Activated CD8-positive, alpha-beta memory T cell treated with anti-CD3 and anti-CD28 coated beads, Interleukin-2, amount 50 U/mL, for 1 hour (primary cell): ENCODE measurements at regions not wholly inside any gene's neighbourhood (a gene's known extent, or its start where the extent isn't known, plus 50 kb on each side); places are given as distances from the start of the nearest gene placed in this dataset.
"Not testable (repeated sequence)": the region's sequence is repeated elsewhere in the genome, so short reads cannot be mapped to it uniquely, and the experiment has no call there.

ENCODE experiments used
- DNase-seq: peaks from one replicate; pipeline ENCODE4 v3.0.0-alpha.2; 2020; ENCODE audit errors: extremely low read depth

DNA sequence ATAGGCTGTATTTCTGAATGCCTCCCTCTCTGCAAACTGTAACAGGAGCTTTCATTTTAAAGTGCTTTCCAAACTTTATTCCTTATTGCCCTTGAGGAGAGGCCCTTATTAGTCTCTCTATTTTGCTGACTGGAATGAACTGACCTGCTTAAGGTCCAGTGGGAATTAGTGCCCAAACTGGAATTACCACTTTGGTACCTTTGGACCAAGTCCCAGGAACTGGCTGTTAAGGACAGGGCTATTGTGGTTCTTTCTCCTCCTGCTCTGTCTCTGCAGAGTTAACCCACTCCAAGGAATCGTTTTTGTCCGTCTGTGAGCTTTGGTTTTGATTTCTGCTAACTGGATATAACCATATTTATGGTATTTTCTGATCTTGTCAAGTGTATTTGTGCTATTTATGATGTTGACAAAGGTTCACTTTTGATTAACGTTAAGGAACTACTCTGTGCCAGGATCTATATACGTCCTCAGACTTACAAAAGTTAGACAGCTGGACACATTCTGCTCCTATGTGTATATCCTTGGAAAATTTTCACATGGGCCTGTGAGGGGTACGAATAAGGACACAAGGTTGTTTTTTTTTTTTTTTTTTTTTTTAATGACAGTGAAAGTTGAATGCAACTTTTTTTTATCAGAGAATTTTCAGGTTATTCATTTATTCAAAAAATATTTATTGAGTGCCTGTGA, 189.1 kb upstream of the ANKRD55 start:
- no peak for DNase-seq

DNA sequence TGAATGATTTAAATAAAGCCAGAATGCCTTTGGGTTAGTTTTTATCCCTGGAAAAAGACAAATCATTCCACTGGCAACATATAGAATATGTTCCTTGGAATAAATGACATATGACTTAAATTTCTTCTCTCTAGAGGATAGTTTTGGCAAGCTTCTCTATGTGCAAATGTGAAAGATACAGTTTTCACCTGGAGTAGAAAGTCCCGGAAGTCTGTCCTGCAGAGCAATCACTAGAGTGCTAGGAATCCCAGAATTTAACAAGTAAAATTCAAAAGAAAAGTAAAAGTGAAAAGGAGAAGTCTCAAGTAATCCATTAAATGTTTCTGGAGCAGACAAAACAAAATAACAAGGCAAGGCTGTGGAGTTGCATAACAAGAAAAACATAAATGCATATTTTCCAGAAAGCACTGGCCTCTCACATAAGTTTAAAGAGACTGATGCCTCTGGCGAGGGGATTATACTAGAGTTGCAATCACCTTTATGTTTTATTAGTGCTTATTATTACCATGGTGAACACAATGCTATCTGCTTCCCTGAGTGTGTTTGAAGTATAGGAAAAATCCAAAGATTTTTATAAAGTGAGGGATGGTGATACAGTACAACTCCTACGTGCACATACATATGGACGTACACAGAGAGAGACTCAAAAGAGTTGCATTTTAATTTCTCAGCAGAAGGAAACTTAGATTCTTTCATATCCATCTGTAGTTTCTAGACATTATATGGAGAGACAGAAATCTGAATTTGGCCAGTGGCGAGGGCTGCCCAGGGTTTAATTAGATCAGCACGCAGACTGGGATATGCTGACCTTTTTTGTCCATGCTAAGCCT, 188.3 kb upstream of the ANKRD55 start:
- no peak for DNase-seq

DNA sequence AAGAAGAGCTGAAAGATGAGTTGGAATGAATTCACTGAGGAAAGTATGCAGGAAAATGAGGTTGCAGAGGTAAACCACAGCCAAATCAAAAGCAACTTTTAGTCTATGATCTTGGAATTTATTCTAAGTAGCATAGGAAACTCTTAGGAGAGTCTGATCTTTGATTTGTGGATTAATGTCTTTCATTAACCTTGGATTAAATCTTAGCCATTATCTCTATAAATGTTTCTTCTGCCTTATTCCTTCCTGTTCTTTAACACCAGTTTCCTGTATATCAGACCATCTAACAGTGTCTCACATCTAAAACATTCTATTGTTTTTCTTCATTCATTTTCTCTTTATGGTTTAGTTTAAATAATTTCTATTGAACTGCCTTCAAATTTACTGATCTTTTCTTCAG, 187.2 kb upstream of the ANKRD55 start:
- no peak for DNase-seq

GRCh38 chr5:56419667-56420066, 186.5 kb upstream of the ANKRD55 start:
- no peak for DNase-seq

GRCh38 chr5:56415356-56415765, 182.2 kb upstream of the ANKRD55 start:
- DNase-seq = no peak

- no peak for DNase-seq
Measured at GRCh38 chr5:56414066-56414465, 180.9 kb upstream of the ANKRD55 start.

- no peak for DNase-seq
Measured at GRCh38 chr5:56413546-56413945, 180.4 kb upstream of the ANKRD55 start.

- no peak for DNase-seq
Measured at GRCh38 chr5:56412601-56413379, 179.7 kb upstream of the ANKRD55 start.

- no peak for DNase-seq
Measured at GRCh38 chr5:56410696-56411095, 177.6 kb upstream of the ANKRD55 start.

GRCh38 chr5:56409331-56410190, 176.4 kb upstream of the ANKRD55 start:
- DNase-seq = no peak

DNA sequence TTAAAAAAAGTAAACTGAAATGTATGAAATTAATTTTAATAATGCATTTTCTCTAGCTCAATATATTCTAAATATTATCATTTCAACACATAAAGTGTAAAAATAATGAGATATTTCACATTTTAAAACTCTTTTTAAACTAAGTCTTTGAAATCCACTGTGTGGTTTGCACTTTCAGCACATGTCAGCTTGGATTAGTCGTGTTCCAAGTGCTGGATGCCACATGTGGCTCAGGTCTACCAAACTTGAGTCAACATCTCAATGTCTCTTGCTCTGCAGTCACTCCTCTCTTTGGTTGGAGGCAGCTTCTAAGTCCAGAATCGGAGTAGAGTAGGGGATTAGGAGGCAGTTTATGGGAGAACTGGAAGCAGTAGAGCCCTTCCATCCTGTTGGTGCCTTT, 173.7 kb upstream of the ANKRD55 start:
- DNase-seq = no peak

GRCh38 chr5:56406221-56406620, 173.1 kb upstream of the ANKRD55 start:
- no peak for DNase-seq

DNA sequence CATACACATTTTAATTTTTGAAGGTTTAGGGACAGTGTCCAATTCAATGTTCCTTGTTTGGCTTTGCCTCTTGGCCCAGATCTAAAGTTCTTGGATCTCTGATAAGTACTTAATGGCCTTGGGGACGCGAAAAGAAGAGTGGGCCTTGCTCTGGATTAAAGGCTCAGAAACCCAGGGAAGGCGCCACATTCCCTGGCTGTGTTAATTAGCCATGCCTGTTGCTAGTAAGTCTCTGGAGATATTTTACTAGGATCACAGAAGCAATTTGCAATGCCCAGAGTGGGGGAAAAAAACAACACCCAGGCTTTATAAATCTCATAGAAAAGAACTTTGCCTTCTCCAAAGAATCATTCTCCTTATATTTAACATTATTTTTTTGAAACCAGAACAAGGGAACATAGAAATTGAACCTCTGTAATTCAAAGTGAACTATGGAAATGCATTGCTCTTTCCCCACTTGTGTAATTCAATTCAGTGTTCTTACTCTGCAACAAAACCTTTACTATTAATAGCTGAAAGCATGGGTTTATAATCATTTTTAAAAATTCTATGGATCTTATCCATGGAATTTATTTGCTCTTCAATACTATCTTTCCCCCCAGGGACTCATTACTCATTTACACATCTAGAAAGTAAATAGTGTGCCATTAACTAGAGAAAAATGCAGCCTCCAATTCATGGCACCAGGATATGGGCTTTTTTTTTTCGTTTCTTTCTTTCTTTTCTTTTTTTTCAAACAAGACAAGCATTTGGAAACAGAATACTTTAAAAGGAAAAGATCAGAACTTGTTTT, 172.2 kb upstream of the ANKRD55 start:
- DNase-seq = no peak

- DNase-seq = no peak
Measured at GRCh38 chr5:56402266-56403220, 169.4 kb upstream of the ANKRD55 start.

DNA sequence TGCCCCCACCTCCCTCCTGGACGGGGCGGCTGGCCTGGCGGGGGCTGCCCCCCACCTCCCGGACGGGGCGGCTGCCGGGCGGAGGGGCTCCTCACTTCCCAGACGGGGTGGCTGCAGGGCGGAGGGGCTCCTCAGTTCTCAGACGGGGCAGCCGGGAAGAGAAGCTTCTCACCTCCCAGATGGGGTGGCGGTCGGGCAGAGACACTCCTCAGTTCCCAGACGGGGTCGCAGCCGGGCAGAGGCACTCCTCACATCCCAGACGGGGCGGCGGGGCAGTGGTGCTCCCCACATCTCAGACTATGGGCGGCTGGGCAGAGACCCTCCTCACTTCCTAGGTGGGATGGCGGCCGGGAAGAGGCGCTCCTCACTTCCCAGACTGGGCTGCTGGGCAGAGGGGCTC, 164.7 kb upstream of the ANKRD55 start:
- DNase-seq = not testable (repeated sequence)

- no peak for DNase-seq
Measured at GRCh38 chr5:56396634-56397033, 163.5 kb upstream of the ANKRD55 start.

- no peak for DNase-seq
Measured at GRCh38 chr5:56389261-56389660, 156.1 kb upstream of the ANKRD55 start.

DNA sequence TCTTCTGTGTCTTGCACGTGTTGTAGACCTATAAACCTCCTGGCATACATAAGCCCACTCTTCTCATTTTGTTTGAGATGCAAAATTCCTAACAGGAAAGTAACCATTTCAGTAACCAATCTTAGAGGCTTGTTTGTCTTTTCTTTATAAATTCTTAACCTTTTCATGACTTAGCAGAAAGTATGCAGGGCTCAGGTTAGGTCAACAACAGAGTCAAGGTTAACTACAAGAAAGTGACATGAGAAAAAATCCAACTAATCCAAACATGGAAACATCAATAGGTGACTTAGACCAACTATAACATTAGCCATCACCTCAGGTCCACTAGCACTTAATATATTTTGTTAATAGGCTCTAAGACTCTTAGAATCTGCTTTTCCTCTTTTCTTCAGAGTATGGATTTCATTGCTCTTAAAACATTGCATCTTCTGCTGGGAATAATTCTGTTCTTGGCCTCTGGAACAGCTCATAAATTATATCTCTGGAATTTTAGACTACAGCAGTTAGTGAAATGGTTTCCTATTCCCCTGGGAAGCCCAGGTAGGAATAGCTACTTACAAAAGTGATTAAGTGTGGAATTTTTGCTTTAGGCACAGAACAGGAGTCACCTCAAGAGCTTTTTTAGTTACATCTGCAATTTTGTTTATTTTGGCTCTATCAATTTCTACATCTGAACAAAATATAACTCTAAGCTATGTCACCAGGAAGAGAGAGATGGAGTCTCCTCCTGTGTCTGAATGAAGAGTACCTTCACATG, 155.3 kb upstream of the ANKRD55 start:
- DNase-seq = no peak

DNA sequence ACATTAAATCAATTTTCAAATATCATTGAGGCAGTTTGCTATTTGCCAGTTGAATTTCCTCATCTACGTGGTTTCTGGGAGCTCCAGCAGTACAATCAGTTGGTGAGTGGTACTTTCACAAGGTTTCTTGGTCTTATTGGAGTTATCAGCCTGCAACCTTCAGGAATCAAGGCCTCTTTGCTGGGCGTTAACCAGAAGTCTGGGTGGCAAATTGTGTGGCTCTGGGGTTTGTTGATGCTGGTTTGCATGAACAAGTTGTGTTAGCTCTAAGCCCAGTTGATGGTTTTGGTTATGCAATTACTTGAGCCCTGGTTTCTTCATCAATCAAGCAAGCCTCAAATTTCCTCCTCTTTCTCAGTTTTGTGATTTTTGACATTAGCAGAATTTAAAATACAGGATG, 152.9 kb upstream of the ANKRD55 start:
- DNase-seq = no peak
